CD4-positive, alpha-beta memory T cell (primary cell): ENCODE measurements at regions not wholly inside any gene's neighbourhood (a gene's known extent, or its start where the extent isn't known, plus 50 kb on each side); places are given as distances from the start of the nearest gene placed in this dataset.

Experiments used
- CTCF ChIA-PET: fragments of 350-600 bp; sonication (Branson Sonifier 250); formaldehyde crosslinking; loops from one replicate; lab custom pipeline; 2021; ENCODE audit warnings: inconsistent platforms; ENCODE audit not compliant: partially characterized antibody; lab: Charles Lee
- POLR2A ChIA-PET: fragments of 350-600 bp; sonication (Branson Sonifier 250); formaldehyde crosslinking; loops from one replicate; lab custom pipeline; 2021; ENCODE audit not compliant: partially characterized antibody; lab: Charles Lee
- DNase-seq, 5 donors: peaks; one replicate each; pipeline versions ENCODE4 v3.0.0 to v3.0.0-alpha.2; 2020 to 2022; ENCODE audit warnings: mixed read lengths in 1 of 5
- H3K27ac ChIP-seq: one replicate; pipeline ENCODE4 v1.7.0; 2013; ENCODE audit warnings: low read depth, low read length
- H3K27me3 ChIP-seq: 2 replicates; pipeline ENCODE4 v1.7.0; 2013; ENCODE audit warnings: mild to moderate bottlenecking, low read length, moderate library complexity; ENCODE audit not compliant: insufficient read depth
- H3K36me3 ChIP-seq: 2 replicates; pipeline ENCODE4 v1.7.0; 2013; ENCODE audit warnings: mild to moderate bottlenecking, low read length, moderate library complexity; ENCODE audit not compliant: insufficient read depth
- H3K4me1 ChIP-seq: 2 replicates; pipeline ENCODE4 v1.7.0; 2013; ENCODE audit warnings: mild to moderate bottlenecking, low read length, moderate library complexity; ENCODE audit not compliant: insufficient read depth
- H3K4me3 ChIP-seq, 2 donors: one replicate each; pipeline ENCODE4 v1.7.0; 2013; ENCODE audit warnings: low read length in 2 of 2, mild to moderate bottlenecking in 1 of 2
- H3K9me3 ChIP-seq, 2 donors: one replicate each; pipeline ENCODE4 v1.7.0; 2013; ENCODE audit warnings: low read length in 2 of 2, control low read depth in 1 of 2; ENCODE audit not compliant: control insufficient read depth in 1 of 2
- H3K27ac Mint-ChIP-seq, 7 donors: one replicate each; pipeline ENCODE4 v1.8.0; 2020 to 2021; ENCODE audit warnings: mixed read lengths in 7 of 7, mild to moderate bottlenecking in 6 of 7, inconsistent platforms in 3 of 7, moderate library complexity in 3 of 7
- H3K27me3 Mint-ChIP-seq, 2 donors: one replicate each; pipeline ENCODE4 v1.8.0; 2020 to 2021; ENCODE audit warnings: mixed read lengths in 2 of 2
- H3K36me3 Mint-ChIP-seq, 2 donors: one replicate each; pipeline ENCODE4 v1.8.0; 2020 to 2021; ENCODE audit warnings: mixed read lengths in 2 of 2, inconsistent platforms in 1 of 2, mild to moderate bottlenecking in 1 of 2
- H3K4me1 Mint-ChIP-seq, 4 donors: one replicate each; pipeline ENCODE4 v1.8.0; 2020 to 2021; ENCODE audit warnings: mixed read lengths in 4 of 4, mild to moderate bottlenecking in 1 of 4
- H3K4me3 Mint-ChIP-seq, 8 donors: one replicate each; pipeline ENCODE4 v1.8.0; 2020 to 2021; ENCODE audit warnings: mixed read lengths in 8 of 8, mild to moderate bottlenecking in 7 of 8, moderate library complexity in 6 of 8, inconsistent platforms in 3 of 8
- H3K9me3 Mint-ChIP-seq, 8 donors: one replicate each; pipeline ENCODE4 v1.8.0; 2020 to 2021; ENCODE audit warnings: mixed read lengths in 8 of 8, mild to moderate bottlenecking in 5 of 8, inconsistent platforms in 3 of 8, moderate library complexity in 1 of 8
- intact Hi-C: fragments of 100-400 bp; cut with micrococcal nuclease; formaldehyde crosslinking; loops from one replicate; pipeline ENCODE4 v1.15.1; 2023

DNA sequence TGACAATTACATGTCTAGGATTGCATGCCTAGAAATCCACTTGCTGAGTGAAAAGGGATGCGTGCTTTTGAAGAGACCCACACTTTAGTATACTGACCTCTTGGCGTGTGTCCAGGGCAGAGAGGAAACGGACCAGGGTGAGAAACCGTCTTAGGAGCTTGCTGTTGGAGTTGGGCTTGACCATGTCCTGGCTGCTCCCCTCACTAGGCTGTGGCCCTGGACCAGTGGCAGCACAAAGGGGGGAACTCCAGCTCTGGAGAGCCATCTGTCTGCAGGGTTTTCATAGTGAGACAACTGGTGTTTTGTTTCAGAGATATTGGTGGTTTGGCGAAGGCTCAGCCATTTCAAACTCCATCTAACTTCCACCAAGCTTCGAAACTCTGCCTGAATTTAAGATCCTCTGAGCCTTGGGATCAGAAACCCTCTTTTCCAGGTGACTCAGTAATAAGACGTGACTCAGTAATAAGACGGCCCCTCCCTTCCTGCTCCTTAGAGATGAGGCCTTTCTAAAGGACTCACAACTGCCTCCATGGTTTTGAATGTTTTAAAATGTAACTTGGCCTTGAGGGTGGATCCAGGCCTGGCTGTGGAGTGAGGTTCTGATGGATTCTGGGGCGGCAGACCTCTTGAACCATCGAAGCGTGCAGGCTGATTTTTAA is 165.8 kb downstream of the MELK start:
- Mint-ChIP-seq H3K36me3 (no peaks in the 10 kb centered on the region), H3K4me1 (peaks cover 0 to 6% (median 4%) of the 10 kb centered on the region in 4 donors), H3K27ac (no peak overlapping the region), H3K27me3 (peaks cover 36 to 40% of the 10 kb centered on the region in 2 donors), H3K9me3 (peaks cover 0 to 2% (median 0%) of the 10 kb centered on the region in 8 donors), H3K4me3 (no peak overlapping the region)
- Histone ChIP-seq H3K27ac (no peak overlapping the region), H3K4me1 (no peaks in the 10 kb centered on the region), H3K9me3 (no peaks in the 10 kb centered on the region), H3K36me3 (no peaks in the 10 kb centered on the region), H3K4me3 (no peak overlapping the region), H3K27me3 (peaks cover 13% of the 10 kb centered on the region)
- POLR2A ChIA-PET: no interaction called here
- DNase-seq: no peak
- CTCF ChIA-PET: interaction anchor here (2.2 kb wide), 1 partner anchor 10 kb away, joined by 8 read pairs; no protein-coding TSS in a partner anchor
- intact Hi-C loops: no loop called here

GRCh38 chr9:36739373-36740116 is 166.8 kb downstream of the MELK start:
- H3K36me3 ChIP-seq: no peaks in the 10 kb centered on the region
- Mint-ChIP-seq H3K36me3 (no peaks in the 10 kb centered on the region), H3K27ac (no peak overlapping the region), H3K4me3 (no peak overlapping the region), H3K9me3 (peaks cover 0 to 2% (median 0%) of the 10 kb centered on the region in 8 donors), H3K27me3 (peaks cover 36 to 44% of the 10 kb centered on the region in 2 donors), H3K4me1 (peaks cover 0 to 6% (median 4%) of the 10 kb centered on the region in 4 donors)
- no peak overlapping the region for H3K27ac ChIP-seq
- intact Hi-C loops: no loop called here
- H3K9me3 ChIP-seq: no peaks in the 10 kb centered on the region
- ChIA-PET CTCF (interaction anchor here (2.2 kb wide), 1 partner anchor 11 kb away, joined by 8 read pairs; no protein-coding TSS in a partner anchor), POLR2A (no interaction called here)
- H3K27me3 ChIP-seq: peaks cover 13% of the 10 kb centered on the region
- no peak for DNase-seq
- no peak overlapping the region for H3K4me3 ChIP-seq
- H3K4me1 ChIP-seq: no peaks in the 10 kb centered on the region

DNA sequence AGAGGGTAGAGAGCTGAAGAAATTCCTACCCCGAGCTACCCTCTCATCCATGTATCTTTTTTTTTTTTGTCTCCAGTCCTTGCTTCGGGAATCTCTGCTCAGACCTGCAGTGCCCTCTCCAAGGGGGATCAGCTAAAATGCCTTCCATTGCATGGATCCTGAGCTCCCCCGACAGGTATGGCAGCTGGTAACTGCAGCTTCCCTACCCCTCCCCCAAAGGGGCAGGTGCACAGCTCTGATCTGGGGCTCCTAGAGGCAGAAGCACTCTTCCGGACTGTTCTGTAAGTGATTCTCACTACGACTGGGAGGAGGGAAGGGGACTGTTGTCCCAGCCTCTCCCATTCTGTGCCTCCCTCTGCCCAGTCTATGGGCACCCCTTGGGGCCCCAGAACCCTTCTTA is 169.6 kb downstream of the MELK start:
- DNase-seq: no peak
- ChIA-PET CTCF (interaction anchor here (1.2 kb wide), 1 partner anchor 11 kb away, joined by 3 read pairs; no protein-coding TSS in a partner anchor), POLR2A (no interaction called here)
- Histone ChIP-seq H3K4me3 (no peak overlapping the region), H3K4me1 (no peaks in the 10 kb centered on the region), H3K27ac (no peak overlapping the region), H3K9me3 (no peaks in the 10 kb centered on the region), H3K27me3 (peaks cover 13% of the 10 kb centered on the region), H3K36me3 (no peaks in the 10 kb centered on the region)
- intact Hi-C loops: no loop called here
- no peaks in the 10 kb centered on the region for H3K36me3 Mint-ChIP-seq
- peaks cover 0 to 2% (median 0%) of the 10 kb centered on the region in 8 donors for H3K9me3 Mint-ChIP-seq
- no peak overlapping the region for H3K27ac Mint-ChIP-seq
- peaks cover 35 to 50% of the 10 kb centered on the region in 2 donors for H3K27me3 Mint-ChIP-seq
- H3K4me1 Mint-ChIP-seq: peaks cover 0 to 6% (median 4%) of the 10 kb centered on the region in 4 donors
- H3K4me3 Mint-ChIP-seq: no peak overlapping the region

DNA sequence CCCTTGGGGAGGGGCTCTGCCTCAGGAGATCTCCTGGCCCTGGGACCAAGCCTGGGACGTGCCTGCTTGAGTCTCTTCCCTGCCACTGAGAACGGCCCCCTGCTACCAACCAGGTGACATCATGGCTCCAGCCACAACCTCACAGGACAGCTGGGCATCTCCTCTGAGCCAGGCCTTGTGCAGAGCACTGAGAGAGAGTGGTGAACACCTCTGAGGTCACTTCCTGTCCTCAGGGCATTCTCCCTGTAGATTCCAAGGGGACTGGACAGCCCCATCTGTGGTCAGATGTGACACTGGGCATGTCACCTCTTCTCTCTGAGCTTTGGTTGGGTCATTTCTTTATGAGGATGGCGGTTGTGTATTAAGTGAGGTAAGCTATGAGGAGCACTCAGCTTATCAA is 172.0 kb downstream of the MELK start:
- ChIA-PET CTCF (no interaction called here), POLR2A (no interaction called here)
- Mint-ChIP-seq H3K36me3 (no peaks in the 10 kb centered on the region), H3K4me3 (no peak overlapping the region), H3K4me1 (peaks cover 0 to 6% (median 4%) of the 10 kb centered on the region in 4 donors), H3K9me3 (no peaks in the 10 kb centered on the region), H3K27ac (no peak overlapping the region), H3K27me3 (peaks cover 34 to 47% of the 10 kb centered on the region in 2 donors)
- DNase-seq: no peak
- Histone ChIP-seq H3K4me3 (no peak overlapping the region), H3K27ac (no peak overlapping the region), H3K36me3 (no peaks in the 10 kb centered on the region), H3K27me3 (peaks cover 21% of the 10 kb centered on the region), H3K9me3 (no peaks in the 10 kb centered on the region), H3K4me1 (no peaks in the 10 kb centered on the region)
- intact Hi-C loops: no loop called here

DNA sequence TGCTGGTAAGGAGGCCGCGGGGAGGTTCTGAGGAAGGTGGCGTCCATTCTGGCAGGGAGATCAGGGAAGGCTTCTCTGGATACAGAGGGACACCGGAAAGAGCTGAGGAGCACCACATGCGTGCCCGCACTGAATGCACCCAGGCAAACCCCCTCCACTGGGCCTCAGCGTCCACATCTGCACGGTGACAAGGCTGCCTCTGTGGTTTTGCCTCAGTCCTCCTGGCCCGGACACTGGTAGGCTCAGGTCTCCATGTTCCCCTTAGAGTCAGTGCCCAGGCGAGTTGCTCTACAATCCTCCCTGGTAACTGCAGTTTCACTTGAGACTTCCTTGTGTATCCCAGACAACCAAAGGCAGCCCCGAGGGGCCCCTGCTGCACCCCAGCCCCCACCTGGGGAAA is 173.3 kb downstream of the MELK start:
- no peak for DNase-seq
- no peak overlapping the region for H3K27ac ChIP-seq
- intact Hi-C loops: no loop called here
- ChIA-PET POLR2A (no interaction called here), CTCF (no interaction called here)
- peaks cover 15% of the 10 kb centered on the region for H3K27me3 ChIP-seq
- H3K36me3 Mint-ChIP-seq: no peaks in the 10 kb centered on the region
- no peaks in the 10 kb centered on the region for H3K9me3 ChIP-seq
- H3K9me3 Mint-ChIP-seq: no peaks in the 10 kb centered on the region
- no peaks in the 10 kb centered on the region for H3K4me1 ChIP-seq
- H3K4me3 Mint-ChIP-seq: no peak overlapping the region
- H3K4me3 ChIP-seq: no peak overlapping the region
- H3K27ac Mint-ChIP-seq: no peak overlapping the region
- H3K4me1 Mint-ChIP-seq: no peaks in the 10 kb centered on the region
- H3K27me3 Mint-ChIP-seq: peaks cover 22 to 48% of the 10 kb centered on the region in 2 donors
- no peaks in the 10 kb centered on the region for H3K36me3 ChIP-seq

GRCh38 chr9:36746415-36746814 is 173.7 kb downstream of the MELK start:
- H3K36me3 Mint-ChIP-seq: no peaks in the 10 kb centered on the region
- Histone ChIP-seq H3K27me3 (peaks cover 15% of the 10 kb centered on the region), H3K27ac (no peak overlapping the region), H3K4me3 (no peak overlapping the region), H3K4me1 (no peaks in the 10 kb centered on the region), H3K36me3 (no peaks in the 10 kb centered on the region), H3K9me3 (no peaks in the 10 kb centered on the region)
- DNase-seq: no peak
- H3K27ac Mint-ChIP-seq: no peak overlapping the region
- H3K27me3 Mint-ChIP-seq: peaks cover 18 to 47% of the 10 kb centered on the region in 2 donors
- H3K4me1 Mint-ChIP-seq: no peaks in the 10 kb centered on the region
- intact Hi-C loops: no loop called here
- H3K9me3 Mint-ChIP-seq: no peaks in the 10 kb centered on the region
- no peak overlapping the region for H3K4me3 Mint-ChIP-seq
- POLR2A ChIA-PET: no interaction called here
- CTCF ChIA-PET: no interaction called here

GRCh38 chr9:36748322-36748899 is 175.7 kb downstream of the MELK start:
- Histone ChIP-seq H3K4me3 (no peak overlapping the region), H3K27ac (no peak overlapping the region), H3K27me3 (peaks cover 15% of the 10 kb centered on the region), H3K9me3 (no peaks in the 10 kb centered on the region), H3K4me1 (no peaks in the 10 kb centered on the region), H3K36me3 (no peaks in the 10 kb centered on the region)
- peaks cover 16 to 52% of the 10 kb centered on the region in 2 donors for H3K27me3 Mint-ChIP-seq
- H3K4me3 Mint-ChIP-seq: no peak overlapping the region
- H3K36me3 Mint-ChIP-seq: no peaks in the 10 kb centered on the region
- ChIA-PET CTCF (no interaction called here), POLR2A (no interaction called here)
- intact Hi-C loops: no loop called here
- peak in 2 of 5 donors; percentile 6 to 14 for DNase-seq
- no peak overlapping the region for H3K27ac Mint-ChIP-seq
- H3K9me3 Mint-ChIP-seq: no peaks in the 10 kb centered on the region
- H3K4me1 Mint-ChIP-seq: no peaks in the 10 kb centered on the region
